ENCODE measurements at regions not wholly inside any gene's neighbourhood (a gene's known extent, or its start where the extent isn't known, plus 50 kb on each side); places are given as distances from the start of the nearest gene placed in this dataset.

DNA sequence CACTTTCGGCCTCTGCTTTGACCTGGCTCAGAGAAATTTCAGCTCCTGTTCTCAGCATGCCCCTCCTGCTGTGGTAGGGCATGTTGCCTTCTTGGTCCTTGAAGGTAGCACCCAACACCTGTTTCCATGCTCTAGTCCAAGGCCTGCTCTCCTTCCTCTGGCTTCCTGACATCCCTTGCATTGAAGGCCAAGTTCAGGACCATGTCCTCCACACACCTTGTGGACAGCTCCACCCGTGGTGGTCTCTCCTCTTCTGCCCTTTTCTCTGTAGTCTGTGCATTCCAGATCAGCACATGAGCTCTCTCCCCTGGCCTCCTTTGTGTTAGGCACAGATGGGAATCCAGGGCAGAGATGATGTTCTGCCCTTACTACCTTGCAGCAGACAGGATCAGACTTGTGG, 225.3 kb downstream of the ADAMTS15 start:
- H3K27me3 ChIP-seq = no peaks in the 10 kb centered on the region
- no peak for DNase-seq
- intact Hi-C loops (cut with DNase I; ENCODE audit: low total_unique reads) = no loop called here
- TF ChIP-seq, protein P1, sequence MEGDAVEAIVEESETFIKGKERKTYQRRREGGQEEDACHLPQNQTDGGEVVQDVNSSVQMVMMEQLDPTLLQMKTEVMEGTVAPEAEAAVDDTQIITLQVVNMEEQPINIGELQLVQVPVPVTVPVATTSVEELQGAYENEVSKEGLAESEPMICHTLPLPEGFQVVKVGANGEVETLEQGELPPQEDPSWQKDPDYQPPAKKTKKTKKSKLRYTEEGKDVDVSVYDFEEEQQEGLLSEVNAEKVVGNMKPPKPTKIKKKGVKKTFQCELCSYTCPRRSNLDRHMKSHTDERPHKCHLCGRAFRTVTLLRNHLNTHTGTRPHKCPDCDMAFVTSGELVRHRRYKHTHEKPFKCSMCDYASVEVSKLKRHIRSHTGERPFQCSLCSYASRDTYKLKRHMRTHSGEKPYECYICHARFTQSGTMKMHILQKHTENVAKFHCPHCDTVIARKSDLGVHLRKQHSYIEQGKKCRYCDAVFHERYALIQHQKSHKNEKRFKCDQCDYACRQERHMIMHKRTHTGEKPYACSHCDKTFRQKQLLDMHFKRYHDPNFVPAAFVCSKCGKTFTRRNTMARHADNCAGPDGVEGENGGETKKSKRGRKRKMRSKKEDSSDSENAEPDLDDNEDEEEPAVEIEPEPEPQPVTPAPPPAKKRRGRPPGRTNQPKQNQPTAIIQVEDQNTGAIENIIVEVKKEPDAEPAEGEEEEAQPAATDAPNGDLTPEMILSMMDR (IDR thresholded peaks at IDR 0.05) = no peak
- TF ChIP-seq EP300 (IDR thresholded peaks at IDR 0.05; ENCODE audit: low read depth) (no peak), POLR2AphosphoS5 (IDR thresholded peaks at IDR 0.05) (no peak), POLR2A (IDR thresholded peaks at IDR 0.05) (no peak)
- H3K4me3 ChIP-seq = no peak overlapping the region
- peaks cover 4 to 35% (median 9%) of the 10 kb centered on the region in 4 donors for H3K4me1 ChIP-seq
- H3K36me3 ChIP-seq = no peaks in the 10 kb centered on the region
- peak overlapping the region in 2 of 4 donors; percentile 57 to 75 for H3K27ac ChIP-seq
- in situ Hi-C loops (cut with MboI; ENCODE audit: low pct_ligation_motif_present in 1 of 4, low pct_unique_long_range_greater_than_20kb in 1 of 4, low sequenced_read_pairs in 3 of 4) = loop anchor here in 1 of 4 donors (25.0 kb wide), 1 partner anchor 236 kb away; the partner anchor contains the start of genes ADAMTS15 and ADAMTS8
- H3K9me3 ChIP-seq = peaks cover under 1 to 4% of the 10 kb centered on the region in 2 donors
- 57 to 65% methylated on average over 2 of the region's 2 CpGs for WGBS, 2 donors (ENCODE audit: low coverage in 1 of 2)

DNA sequence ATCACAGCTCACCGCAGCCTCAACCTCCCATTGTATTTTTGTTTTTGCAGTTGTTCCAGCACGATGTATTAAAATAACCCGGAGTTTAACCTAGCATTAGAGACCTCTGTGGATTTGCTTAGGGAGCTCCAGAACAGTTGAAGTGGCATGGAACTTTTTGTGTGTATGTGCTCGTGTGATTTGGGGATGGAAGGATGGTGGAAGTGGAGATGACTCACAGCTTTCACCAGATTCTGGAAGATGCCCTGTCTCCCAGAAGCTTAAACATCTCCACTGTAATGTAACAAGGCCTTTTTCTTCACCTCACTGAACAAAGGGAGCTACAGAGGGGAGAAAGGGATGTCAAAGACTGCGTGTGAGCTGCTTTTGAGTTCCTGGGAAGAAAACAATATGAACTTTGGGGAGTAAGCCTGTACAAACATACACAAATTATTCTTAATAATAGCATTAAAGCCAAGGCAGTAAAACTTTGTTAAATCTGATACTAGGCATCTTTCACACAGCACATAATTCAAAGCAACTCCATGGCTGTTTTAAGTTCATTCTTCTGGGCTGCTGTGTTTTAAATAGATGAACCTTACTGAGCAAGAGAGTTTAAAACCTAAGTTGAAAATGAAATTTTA, 226.4 kb downstream of the ADAMTS15 start:
- Histone ChIP-seq H3K36me3 (no peaks in the 10 kb centered on the region), H3K9me3 (peaks cover 11 to 13% of the 10 kb centered on the region in 2 donors), H3K27ac (peak overlapping the region; percentile 50 to 77 (median 67)), H3K4me1 (peaks cover 4 to 35% (median 9%) of the 10 kb centered on the region in 4 donors), H3K4me3 (no peak overlapping the region), H3K27me3 (no peaks in the 10 kb centered on the region)
- no peak for TF ChIP-seq POLR2A (IDR thresholded peaks at IDR 0.05)
- TF ChIP-seq, protein P1 (IDR thresholded peaks at IDR 0.05) = no peak
- TF ChIP-seq EP300 (IDR thresholded peaks at IDR 0.05; ENCODE audit: low read depth) = no peak
- TF ChIP-seq POLR2AphosphoS5 (IDR thresholded peaks at IDR 0.05) = no peak
- in situ Hi-C loops (cut with MboI; ENCODE audit: low pct_ligation_motif_present in 1 of 4, low pct_unique_long_range_greater_than_20kb in 1 of 4, low sequenced_read_pairs in 3 of 4) = loop anchor here in 1 of 4 donors (25.0 kb wide), 1 partner anchor 237 kb away; the partner anchor contains the start of genes ADAMTS15 and ADAMTS8
- no peak for DNase-seq
- intact Hi-C loops (cut with DNase I; ENCODE audit: low total_unique reads) = no loop called here
- 65 to 71% methylated on average over 5 of the region's 5 CpGs for WGBS, 2 donors (ENCODE audit: low coverage in 1 of 2)

DNA sequence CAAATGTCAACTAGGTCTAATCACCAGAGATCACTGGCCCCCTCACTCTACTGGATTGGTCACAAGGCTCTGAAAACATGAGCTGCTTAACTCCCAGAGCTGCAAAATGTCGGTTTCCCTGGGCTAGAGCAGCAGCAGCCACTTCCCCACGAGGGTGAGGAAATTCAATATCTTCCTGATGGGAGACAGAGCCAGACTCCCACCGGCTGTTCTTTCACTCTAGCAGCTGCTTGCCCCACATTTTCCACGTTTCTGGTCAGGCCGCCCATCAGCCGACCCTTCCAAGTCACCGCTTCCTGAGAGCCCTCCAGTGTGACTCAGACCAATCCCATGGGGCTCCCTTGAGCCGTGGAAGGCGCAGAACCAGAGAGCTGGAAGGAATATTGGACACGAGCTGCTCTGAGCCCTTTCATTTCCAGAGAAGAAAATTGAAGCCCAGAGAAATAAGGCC, 227.0 kb downstream of the ADAMTS15 start:
- no peaks in the 10 kb centered on the region for H3K27me3 ChIP-seq
- peak in 1 of 3 donors; percentile 13 for TF ChIP-seq POLR2AphosphoS5 (IDR thresholded peaks at IDR 0.05)
- TF ChIP-seq POLR2A (IDR thresholded peaks at IDR 0.05) = no peak
- no peak for TF ChIP-seq EP300 (IDR thresholded peaks at IDR 0.05; ENCODE audit: low read depth)
- intact Hi-C loops (cut with DNase I; ENCODE audit: low total_unique reads) (no loop called here), in situ Hi-C loops (cut with MboI; ENCODE audit: low pct_ligation_motif_present in 1 of 4, low pct_unique_long_range_greater_than_20kb in 1 of 4, low sequenced_read_pairs in 3 of 4) (no loop called here)
- WGBS, 2 donors (ENCODE audit: low coverage in 1 of 2) = 47 to 69% methylated on average over 2 to 10 of the region's 10 CpGs
- peaks cover 12 to 16% of the 10 kb centered on the region in 2 donors for H3K9me3 ChIP-seq
- H3K4me1 ChIP-seq = peaks cover 4 to 35% (median 9%) of the 10 kb centered on the region in 4 donors
- peak; percentile 14 for DNase-seq
- H3K27ac ChIP-seq = peak overlapping the region; percentile 50 to 77 (median 67)
- no peak overlapping the region for H3K4me3 ChIP-seq
- H3K36me3 ChIP-seq = no peaks in the 10 kb centered on the region

DNA sequence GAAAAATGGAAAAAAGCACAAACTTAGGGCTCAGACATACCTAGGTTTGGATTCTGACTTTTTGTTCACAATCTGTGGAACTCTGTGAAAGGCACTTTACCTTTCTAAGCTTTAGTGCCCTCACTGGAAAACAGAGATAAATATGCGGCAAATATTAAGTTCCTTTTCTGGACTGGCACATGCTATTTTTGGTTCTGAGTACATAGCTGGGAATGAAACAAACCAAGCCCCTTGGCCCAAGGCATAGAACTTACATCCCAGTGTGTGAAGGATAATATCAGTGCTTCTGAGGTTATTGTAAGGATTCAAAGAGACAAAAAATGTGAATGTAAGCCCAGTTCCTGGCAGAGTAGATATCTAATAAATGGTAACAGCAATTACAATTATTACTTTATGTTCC, 227.5 kb downstream of the ADAMTS15 start:
- in situ Hi-C loops (cut with MboI; ENCODE audit: low pct_ligation_motif_present in 1 of 4, low pct_unique_long_range_greater_than_20kb in 1 of 4, low sequenced_read_pairs in 3 of 4) (no loop called here), intact Hi-C loops (cut with DNase I; ENCODE audit: low total_unique reads) (no loop called here)
- DNase-seq = no peak
- Histone ChIP-seq H3K4me1 (peaks cover 4 to 35% (median 9%) of the 10 kb centered on the region in 4 donors), H3K9me3 (peaks cover 12 to 16% of the 10 kb centered on the region in 2 donors), H3K27me3 (no peaks in the 10 kb centered on the region), H3K36me3 (no peaks in the 10 kb centered on the region), H3K27ac (peak overlapping the region; percentile 50 to 77 (median 67)), H3K4me3 (no peak overlapping the region)
- WGBS, 2 donors (ENCODE audit: low coverage in 1 of 2) = 17 to 75% methylated on average over 1 of the region's 1 CpG
- TF ChIP-seq POLR2AphosphoS5 (IDR thresholded peaks at IDR 0.05) (no peak), EP300 (IDR thresholded peaks at IDR 0.05; ENCODE audit: low read depth) (no peak), POLR2A (IDR thresholded peaks at IDR 0.05) (no peak)
- TF ChIP-seq, protein P1 (IDR thresholded peaks at IDR 0.05) = no peak

Data from transverse colon (tissue), 4 donors.